ENCODE measurements at regions not wholly inside any gene's neighbourhood (a gene's known extent, or its start where the extent isn't known, plus 50 kb on each side); places are given as distances from the start of the nearest gene placed in this dataset.

DNA sequence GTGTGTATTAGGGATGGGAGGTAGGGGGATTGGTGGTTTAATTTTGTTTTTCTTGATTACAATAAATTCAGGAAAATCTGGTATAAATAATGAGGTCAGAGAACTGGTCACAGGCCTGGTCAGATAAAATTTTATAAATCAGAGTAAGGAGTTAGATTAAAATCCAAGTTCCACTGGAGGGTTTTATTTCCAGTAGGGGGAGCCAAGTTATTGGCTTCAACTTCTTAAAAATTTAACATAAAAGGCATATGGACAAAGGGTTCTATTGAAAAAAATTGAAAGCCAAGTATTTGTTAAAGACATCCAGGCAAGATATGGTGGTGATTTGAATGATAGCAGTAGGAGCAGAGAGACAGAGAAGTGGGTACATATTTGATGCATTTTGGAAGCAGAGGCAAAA, 763.3 kb downstream of the SORCS1 start:
- TF ChIP-seq CTCF (IDR thresholded peaks at IDR 0.05) (no peak), POLR2A (IDR thresholded peaks at IDR 0.05) (no peak)

All from lower leg skin (tissue), 3 donors.